HG02981 (cell line): ENCODE measurements at regions not wholly inside any gene's neighbourhood (a gene's known extent, or its start where the extent isn't known, plus 50 kb on each side); places are given as distances from the start of the nearest gene placed in this dataset.

ENCODE experiments used
- ATAC-seq: cut with Tn5 transposase; IDR thresholded peaks from one replicate; pipeline ENCODE4 v1.9.1; 2021; ENCODE audit warnings: mild to moderate bottlenecking, moderate library complexity; ENCODE audit not compliant: unreplicated experiment

DNA sequence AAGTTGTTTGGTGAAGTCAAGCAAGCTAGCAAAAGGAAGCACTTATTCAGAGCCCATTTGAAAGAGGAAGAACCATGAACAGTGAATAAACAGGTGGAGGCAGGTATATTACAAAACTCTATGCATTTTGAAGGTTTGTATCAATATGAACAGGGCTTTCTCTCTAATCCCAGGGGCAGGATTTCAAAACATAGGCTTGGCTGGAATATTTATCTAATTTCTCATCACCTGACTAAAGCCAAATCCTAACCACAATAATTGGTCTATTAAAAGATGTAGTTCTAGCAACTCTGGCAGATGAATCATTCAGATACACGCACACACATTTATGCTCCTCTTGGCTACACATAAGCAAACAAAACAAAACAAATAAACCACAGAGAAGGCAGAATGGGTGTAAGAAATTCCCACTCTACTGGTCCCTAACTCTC, 554.4 kb downstream of the INHBA start:
- no peak for ATAC-seq

DNA sequence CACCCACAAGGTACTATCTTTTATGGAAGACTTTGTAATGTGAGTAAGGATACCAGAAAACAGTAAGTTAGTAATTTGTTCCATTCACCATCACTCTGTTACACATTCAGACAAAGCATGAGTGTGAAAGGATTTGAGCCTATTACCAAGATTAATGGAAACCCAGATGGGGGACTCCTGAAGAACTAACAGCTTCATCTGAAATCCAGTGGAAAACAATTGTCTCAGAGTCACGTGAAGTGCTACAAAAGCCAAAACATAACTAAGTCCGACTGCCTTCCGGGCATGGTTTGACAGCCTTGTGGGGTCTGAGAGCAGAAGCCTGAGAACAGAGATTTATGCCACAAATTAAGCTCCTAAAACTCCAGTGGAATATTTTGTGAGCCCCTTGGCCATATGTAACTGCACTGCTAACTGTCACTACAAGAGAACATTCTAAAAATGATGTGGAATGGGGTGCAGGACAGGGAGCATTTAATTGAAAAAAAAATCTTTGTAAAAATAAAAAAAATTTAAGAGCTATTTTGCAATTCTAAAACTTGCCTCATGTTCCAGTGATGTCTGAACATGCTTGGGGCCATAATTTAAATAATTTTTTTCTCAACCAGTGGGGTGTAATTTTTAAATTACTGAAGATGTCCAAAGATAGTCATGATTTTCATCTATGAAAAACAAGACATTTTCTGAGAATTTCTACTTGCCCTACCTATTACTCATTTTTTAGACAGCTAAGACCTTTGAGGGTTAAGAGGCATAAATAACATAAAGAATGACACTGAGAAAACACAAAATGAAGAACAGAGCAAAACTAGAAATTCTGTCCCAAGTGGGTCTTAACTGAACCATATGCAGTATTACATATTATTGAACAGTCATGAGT, 555.0 kb downstream of the INHBA start:
- no peak for ATAC-seq

DNA sequence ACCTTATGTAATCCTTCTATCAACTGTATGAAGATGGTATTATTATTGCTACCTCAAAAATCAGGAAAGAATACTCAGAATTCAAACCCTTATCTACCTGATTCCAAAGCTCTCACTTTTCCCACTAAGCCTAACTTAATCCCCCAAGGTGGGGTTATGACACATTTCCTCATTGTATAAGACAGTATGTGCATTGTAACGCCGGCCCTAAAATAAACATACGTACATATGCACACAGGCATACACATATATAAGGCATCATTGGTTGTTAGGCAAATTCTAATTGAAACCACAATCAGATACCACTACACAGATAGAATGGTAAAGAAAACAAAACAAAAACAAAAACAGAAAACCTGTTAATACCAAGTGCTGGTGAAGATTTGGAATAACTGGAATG, 556.5 kb downstream of the INHBA start:
- no peak for ATAC-seq

DNA sequence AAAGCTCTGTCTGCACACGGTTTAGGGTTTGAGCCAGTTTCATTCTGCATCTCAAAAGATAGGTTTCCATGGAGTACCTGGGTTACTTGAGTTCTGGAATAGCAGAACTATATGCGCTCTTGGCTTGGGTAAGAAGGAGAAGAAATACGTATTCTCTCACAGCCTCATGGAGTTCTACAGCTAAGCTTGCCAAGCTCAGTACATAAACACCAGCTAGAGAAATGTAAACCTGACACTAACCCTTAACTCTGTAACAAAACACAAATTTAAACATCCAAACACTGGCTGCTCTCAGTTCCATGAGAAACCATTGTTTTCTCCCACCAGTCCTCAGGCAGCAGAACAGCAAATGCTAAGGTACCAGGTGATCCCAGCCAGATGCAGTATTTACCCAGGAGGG, 557.2 kb downstream of the INHBA start:
- ATAC-seq, result no peak

DNA sequence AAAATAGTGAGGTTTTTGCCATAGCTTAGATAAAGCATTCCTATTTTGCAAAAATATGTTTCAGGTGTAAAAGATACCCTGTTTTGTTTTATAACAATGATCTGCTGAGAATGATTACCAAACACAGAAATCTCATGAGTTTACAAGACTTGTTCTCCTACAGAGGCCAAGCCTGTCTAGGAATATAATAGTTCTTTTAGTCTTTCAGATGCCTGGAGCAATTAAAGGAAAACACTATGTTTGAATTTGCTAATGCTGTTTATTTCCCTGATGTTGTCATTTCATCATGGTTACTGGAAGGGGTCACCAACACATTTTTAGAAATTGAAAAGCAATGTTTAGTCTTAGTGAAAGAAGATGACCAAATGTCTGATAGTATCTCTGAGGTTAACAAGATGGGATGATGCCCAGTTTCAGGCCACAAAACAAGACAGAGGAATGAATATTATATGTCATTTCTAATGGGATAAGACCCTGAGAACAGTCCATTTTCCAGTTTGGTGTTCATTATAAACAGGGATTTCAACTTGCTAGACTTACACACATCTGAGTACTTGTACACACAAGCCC, 559.9 kb downstream of the INHBA start:
- ATAC-seq, result no peak

DNA sequence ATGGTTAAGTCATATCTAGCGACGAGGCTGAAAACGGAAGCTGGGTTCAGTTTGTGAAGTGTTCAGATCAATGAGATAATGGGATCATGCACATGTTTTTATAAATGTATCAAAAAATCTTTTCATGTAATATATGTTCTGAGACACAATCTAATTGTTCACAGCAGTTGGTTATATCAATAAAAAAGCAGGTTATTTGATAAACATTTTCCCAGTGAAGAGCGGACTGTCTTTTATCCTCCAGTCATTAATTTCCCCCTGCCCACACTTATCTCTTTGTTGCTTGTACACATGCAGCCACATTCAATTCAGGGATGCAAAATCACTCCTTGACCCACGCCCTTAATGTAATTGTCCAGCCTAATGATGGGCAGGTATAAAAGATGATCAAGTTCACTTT, 563.1 kb downstream of the INHBA start:
- ATAC-seq, result no peak

DNA sequence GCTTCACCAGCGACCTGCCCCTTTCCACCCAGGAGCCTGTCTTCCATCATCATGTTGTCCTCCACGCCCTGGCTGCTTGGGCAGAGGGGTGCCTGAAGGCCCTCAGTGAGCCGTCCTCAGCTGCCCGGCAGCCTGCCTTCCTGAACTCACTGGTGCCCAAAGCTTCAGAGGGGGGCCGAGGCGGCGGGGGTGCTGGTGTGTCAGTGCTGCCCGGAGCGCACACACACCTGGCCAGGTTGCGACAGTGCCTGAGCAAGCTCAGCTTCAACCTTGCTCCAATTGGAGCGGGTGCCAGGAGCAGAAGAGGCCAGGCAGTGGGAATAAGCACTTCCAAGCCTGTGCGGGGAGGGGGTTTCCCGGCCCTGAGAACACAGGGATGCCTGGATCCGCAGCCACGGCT, 566.3 kb downstream of the INHBA start:
- no peak for ATAC-seq

DNA sequence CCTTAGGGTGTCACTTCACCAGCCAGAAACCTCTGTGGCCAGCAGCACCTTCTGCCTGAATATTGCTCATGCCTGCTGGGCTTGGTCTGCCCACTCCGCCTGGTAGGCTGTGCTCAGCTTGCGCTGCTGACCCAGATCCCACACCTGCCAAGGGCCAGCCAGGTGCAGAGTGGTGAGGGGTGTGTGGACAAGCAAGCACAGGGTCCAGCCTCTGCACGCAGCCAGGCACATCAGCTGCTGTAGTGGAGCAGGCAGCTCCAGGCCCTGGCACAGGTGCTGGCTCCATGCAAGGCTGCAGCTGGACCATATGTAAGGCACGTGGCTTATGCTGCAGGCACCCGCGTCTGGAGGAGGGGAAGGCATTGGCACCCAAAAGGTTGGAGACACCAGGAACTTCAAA, 567.4 kb downstream of the INHBA start:
- no peak for ATAC-seq

DNA sequence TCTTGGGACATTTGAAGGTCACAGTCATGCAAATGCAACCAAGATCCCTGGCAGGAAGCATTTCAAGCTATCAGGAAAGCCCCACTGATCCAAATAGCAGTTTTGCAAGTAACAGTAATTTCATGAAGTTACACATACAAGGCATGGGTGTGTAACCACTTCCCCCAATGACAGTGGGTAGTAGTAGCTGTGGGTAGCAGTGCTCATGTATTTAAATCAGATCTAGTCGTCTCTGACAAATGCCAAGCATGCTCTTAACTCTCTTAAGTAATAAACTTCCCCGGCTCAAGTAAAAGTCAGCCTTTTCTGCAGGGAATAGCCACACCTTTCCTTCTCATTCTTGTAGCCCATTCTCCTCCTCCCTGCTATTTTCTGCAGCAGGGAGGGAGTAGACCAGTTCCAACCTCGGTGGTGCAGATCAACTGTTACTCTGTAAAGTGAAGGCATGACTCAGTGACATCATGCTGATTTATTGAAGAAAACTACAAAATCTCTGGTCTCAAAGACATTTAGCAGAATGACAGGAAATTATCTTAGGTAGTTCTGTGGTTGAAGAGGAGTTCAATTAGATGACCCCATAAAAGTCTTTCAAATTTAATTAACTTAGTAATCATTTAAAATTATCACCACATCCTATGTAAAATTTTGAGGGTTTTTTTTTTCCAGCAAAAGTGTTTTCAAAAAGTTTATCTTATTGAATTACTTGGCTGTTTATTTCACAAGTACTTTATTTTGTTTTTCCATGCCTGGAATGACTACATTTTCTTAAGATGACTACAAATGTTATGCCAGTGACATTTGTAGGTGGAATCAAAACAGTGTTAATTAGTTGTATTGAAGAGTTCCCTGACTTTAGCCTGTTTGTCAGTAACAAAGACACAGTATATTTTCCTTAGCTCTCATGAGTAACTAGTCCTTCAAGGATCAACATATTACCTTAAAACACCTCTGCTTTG, 568.3 kb downstream of the INHBA start:
- ATAC-seq, result peak; percentile 93

DNA sequence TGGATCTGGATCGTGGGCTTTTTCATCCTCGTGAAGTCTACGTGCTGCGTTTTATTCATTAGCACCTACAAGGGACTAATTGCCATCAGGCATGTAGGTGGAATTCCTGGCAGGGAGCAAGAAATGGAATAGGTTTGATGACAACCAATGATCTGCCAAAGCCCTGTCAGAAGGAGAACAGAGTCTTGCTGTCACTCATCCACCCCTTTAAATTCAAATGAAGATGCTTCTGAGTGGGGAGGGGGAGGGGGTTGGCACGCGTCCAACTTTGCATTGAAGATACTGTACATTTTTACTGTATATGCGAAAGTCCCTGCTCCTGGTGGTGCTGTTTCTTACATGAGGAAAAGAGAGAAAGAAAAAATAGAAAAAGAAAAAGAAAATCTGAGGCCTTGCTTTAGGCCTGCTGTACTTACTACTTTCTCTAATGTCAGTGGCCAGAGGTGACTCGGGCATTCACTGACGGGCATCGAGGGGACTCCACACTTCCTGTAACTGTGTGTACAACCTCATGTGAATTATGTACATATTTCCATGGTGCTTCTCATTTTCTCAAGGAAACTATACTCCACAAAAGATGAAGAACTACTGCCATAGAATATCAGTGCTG, 569.1 kb downstream of the INHBA start:
- peak; percentile 25 for ATAC-seq

DNA sequence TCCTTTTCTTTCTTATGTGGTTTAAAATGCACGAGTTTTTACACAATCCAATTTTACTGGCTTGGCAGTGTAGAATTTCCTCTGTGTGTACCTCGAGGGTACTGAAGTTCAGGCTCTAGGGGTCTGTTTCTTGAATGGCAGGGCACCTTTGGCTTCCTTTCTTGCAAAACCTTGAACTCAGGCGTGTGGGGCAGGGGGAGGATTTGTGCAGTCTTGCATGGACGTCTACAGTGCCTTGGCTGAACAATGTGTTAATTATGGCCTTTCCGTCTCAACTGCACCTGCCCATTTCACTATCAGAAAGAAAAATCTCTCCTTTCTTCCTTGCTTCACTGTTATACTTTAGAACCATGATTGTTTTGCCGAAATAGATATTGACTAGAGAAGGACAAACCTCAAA, 570.9 kb downstream of the INHBA start:
- ATAC-seq, result no peak

DNA sequence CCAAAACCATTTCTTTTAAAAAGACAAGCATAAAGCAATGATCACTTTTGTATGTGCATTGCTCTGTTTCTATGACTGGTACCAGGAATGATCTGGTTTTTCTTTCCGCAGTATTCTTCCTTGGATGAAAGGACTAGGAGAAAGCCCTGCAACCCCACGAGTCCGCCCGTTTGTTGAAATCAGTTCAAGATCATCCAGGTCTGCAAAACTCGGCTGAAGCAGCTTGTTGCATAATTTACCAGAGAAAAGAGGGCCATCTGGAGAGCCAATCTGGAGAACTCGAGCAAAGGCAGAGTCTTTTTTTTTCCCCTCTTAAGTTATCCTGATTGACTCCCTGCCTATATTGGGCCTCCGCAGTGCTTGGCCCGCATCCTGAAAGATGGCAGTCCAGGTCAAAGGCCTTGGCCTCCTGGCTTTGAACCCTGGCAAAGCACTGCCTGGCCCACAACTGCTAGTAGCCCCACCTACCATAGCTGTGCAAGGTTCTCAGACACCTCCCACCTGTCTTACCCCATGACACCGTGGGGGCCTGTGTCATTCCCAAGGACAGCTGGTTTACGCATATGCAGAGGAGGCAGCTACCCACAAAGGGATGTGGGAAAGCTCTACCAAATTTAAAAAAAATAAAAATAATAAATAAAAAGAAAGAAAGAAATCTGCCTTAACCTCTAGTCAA, 572.2 kb downstream of the INHBA start:
- no peak for ATAC-seq

DNA sequence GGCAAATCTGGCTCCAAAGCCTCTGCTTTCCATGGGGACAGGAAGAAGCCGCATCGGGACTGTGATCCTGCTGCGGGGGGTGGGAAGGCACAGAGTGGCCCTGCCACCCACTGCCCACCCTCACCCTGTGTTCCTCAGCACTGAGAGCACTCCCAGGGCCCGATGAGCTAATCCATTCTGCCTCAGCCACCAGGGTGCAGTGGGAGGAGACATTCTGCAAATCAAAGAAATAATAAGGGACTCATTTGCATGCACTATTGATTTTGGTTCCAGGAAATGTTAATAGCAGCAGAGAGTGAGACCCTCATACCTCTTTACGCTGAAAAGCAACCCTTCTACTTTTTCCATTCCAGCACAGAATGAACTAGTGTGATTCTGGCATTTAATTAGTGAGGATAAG, 572.8 kb downstream of the INHBA start:
- ATAC-seq, result no peak

DNA sequence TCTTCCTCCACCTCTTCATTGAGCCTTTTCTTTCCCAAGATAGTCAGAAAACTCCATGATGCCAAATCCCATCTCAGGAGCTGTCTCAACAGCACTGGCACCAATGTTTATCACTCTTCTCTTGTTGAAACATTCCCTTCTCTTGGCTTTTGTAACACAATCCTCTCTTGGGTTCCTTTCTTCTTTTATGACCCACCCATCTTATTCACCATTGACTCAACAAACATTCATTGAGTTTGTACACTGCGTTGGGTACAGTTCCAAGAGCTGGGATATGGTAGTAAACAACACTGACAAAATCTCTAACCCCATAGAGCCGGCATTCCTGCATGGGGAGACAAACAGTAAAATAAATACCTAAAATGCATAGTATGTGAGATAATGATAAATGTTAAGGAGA, 577.5 kb downstream of the INHBA start:
- ATAC-seq, result no peak

DNA sequence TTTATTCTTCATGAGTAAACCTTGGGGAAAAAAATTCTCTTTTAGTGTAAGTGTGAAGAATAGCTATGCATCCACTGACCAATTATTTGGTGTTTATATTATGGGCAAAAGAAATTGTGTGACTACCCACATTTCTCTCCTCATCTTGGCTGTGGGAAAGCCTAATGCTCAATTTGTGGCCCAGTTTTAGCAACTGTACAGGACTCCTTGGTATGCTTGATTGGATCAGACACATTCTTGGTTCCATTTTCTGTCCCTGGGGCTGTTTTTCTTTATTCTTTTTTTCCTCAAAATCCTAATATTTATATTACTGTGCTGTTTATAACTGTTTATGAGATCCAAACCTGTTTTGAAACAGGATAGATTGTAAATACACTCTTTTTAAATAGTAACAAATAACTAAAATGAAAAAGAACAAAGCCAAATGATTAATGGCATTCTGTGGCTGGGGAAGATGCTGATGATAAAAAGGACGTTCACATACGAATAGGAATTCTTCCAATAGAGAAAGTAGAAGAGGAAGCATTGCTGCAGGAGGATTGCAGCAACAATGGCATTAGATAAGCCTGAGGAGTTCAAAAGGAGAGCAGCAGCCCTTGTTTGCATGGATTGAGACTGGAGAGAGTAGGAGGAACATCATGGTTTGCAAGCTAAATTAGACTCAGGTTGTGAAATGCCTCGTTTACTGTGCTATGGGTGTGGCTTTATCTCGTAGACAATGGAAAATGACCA, 580.5 kb downstream of the INHBA start:
- no peak for ATAC-seq

DNA sequence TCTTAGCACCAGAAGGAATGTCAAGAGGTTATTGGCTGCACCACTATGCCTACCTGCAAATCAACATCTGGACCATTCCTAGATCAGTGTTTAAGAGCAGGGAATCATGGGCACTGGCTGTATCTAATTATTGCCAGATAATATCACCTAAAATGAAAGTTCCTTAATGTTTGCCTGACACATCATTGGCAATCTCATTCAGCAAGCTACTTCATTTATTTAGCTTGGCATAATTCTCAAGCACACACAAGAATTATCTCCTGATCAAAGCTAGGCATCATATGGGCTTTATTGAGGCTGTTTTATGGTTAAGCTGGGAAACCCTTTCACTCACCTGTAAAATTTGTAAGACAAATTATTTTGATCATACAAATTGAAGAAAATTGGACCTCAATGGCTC, 581.7 kb downstream of the INHBA start:
- no peak for ATAC-seq

DNA sequence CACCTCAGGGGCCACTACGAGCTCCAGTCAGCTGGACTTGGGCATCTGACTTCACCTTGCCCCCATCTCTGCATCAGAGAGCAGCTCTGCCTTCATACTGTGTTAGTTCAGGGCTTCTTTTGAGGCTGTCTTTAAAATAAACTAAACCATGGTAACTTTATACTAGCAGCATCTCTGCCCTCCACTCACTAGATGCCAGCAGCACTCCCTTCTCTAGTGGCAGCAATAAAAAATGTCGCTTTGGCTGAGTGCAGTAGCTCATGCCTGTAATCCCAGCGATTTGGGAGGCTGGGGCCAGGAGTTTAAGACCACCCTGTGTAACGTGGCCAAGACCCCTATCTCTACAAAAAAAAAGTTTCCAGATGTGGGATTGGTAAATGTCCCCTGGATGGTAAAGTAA, 584.4 kb downstream of the INHBA start:
- no peak for ATAC-seq

DNA sequence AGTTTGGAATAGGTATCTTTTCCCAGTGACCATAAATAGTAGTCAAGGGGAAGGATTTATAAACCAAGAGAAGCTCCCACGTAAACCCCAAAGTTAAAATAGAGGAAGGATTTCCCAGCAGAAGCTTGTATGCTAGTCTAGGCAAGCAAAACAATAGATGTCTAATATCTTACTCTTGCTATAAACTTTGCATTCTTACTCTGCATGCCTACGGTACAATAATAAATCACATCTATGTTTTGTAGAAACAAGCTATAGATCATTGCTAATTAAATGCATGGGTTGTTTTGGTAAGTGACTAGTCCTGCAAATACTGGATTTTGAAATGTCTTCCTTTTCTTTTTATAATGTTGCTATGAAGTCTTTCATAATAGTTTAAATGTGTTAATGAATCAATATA, 585.5 kb downstream of the INHBA start:
- no peak for ATAC-seq

DNA sequence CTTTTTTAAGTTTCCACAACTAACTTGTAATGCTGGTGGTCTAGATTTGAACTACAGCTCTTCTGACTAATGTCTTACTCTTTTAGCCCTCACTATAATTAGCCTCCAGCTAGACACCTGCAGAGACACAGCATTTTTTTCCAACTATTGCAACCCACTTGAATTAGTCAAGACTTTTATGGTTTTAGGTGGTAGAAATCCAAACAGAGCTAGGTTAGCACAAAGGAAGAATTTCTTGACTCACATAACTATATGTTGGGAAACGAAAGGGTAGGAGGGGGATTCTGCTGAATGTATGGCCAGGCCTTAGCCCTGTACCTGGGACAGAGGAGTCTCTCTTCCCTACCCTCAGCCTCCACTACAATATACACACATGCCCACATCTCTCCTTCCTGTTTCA, 586.1 kb downstream of the INHBA start:
- ATAC-seq, result no peak

DNA sequence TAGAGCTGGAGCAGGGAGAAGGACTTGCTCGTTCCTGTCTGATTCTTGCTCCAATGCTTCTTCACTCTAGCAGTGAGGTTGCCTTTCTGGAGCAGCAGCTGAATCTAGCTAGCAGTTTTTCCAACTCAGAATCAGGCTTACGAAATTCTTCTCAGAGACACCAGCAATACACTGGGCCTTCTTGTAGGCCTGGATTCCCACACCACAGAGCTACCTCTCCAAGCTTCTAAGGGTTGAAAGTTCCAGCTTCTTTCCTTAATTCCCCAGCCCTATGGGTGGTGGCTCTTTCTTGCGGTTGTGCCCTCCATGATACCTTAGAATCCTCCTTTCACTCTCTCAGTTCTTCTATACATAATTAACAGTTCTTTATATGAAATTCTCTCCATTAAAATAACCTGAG, 586.6 kb downstream of the INHBA start:
- ATAC-seq, result no peak
